ENCODE measurements at regions not wholly inside any gene's neighbourhood (a gene's known extent, or its start where the extent isn't known, plus 50 kb on each side); places are given as distances from the start of the nearest gene placed in this dataset.
"Not testable (repeated sequence)": the region's sequence is repeated elsewhere in the genome, so short reads cannot be mapped to it uniquely, and the experiment has no call there.

DNA sequence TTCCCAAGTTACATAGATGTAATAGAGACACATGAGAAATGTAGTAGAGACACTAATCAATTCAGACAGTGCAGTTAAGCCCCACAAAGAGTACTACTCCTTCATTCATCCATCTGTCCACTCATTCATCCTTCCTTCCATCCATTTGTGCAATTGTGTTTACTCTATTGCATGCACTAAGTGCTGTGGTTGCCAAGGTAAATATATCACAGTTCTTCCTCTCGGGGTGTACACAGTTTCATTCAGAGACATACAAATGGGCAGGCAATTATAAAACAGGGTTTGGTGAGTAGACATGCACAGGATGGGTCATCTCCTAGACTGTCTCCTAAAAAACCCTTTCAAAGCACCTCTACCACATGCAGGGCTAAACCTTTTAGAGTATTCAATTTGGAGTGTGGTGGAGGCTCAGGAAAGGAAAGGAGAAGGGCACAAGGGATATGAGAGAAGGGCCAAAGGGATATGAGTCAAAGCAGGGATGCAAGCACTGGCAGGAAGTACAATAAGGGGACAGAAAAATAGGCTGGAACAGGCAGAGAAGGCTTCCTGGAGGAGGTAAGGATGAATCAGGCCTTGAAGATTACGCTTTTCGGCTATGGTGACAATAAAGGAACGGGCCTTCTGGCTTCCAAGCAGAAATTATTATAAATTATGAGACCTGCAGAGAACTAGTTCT is 153.6 kb upstream of the VKORC1L1 start:
- TF ChIP-seq, protein P1, sequence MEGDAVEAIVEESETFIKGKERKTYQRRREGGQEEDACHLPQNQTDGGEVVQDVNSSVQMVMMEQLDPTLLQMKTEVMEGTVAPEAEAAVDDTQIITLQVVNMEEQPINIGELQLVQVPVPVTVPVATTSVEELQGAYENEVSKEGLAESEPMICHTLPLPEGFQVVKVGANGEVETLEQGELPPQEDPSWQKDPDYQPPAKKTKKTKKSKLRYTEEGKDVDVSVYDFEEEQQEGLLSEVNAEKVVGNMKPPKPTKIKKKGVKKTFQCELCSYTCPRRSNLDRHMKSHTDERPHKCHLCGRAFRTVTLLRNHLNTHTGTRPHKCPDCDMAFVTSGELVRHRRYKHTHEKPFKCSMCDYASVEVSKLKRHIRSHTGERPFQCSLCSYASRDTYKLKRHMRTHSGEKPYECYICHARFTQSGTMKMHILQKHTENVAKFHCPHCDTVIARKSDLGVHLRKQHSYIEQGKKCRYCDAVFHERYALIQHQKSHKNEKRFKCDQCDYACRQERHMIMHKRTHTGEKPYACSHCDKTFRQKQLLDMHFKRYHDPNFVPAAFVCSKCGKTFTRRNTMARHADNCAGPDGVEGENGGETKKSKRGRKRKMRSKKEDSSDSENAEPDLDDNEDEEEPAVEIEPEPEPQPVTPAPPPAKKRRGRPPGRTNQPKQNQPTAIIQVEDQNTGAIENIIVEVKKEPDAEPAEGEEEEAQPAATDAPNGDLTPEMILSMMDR (IDR thresholded peaks at IDR 0.05; ENCODE audit: low read depth, low read length) = not testable (repeated sequence)
- not testable (repeated sequence) for TF ChIP-seq EZH2phosphoT487 (IDR thresholded peaks at IDR 0.05; ENCODE audit: low read depth)

Data from OCI-LY3 (cell line).